Keratinocyte (primary cell): ENCODE measurements at regions not wholly inside any gene's neighbourhood (a gene's known extent, or its start where the extent isn't known, plus 50 kb on each side); places are given as distances from the start of the nearest gene placed in this dataset.

ENCODE experiments used
- DNase-seq: peaks from one replicate; pipeline ENCODE4 v3.0.0-alpha.2; 2011; ENCODE audit warnings: low read depth, missing footprints, low spot score
- FAIRE-seq: peaks from 2 replicates; lab custom pipeline; 2011; peaks lifted over from hg19 to GRCh38; lab: Jason Lieb, UNC
- H2AFZ ChIP-seq: 2 replicates; pipeline ENCODE4 v1.6.0; 2012; ENCODE audit warnings: low read length, control low read depth, inconsistent platforms; ENCODE audit not compliant: control insufficient read depth
- H3K27ac ChIP-seq: 2 replicates; pipeline ENCODE4 v1.5.1; 2011; ENCODE audit warnings: low read length; ENCODE audit not compliant: control insufficient read depth, insufficient read depth
- H3K27me3 ChIP-seq: 3 replicates; pipeline ENCODE4 v1.6.0; 2011; ENCODE audit warnings: low read length; ENCODE audit not compliant: control insufficient read depth, insufficient read depth; ENCODE audit errors: extremely low read depth
- H3K36me3 ChIP-seq, 2 experiments: 2 replicates in 1 of 2; 3 replicates in 1 of 2; pipeline ENCODE4 v1.5.1; 2011; ENCODE audit warnings: low read length in 2 of 2, mild to moderate bottlenecking in 1 of 2; ENCODE audit not compliant: control insufficient read depth in 2 of 2, insufficient read depth in 2 of 2; ENCODE audit errors: extremely low read depth in 1 of 2
- H3K4me1 ChIP-seq: 3 replicates; pipeline ENCODE4 v1.5.1; 2011; ENCODE audit warnings: low read length; ENCODE audit not compliant: control insufficient read depth, insufficient read depth; ENCODE audit errors: extremely low read depth
- H3K4me2 ChIP-seq: 3 replicates; pipeline ENCODE4 v1.6.0; 2011; ENCODE audit warnings: low read depth, low read length; ENCODE audit not compliant: control insufficient read depth, insufficient read depth; ENCODE audit errors: extremely low read depth
- H3K4me3 ChIP-seq, 3 experiments: fragments of 200-600 bp in 1 of 3; sonication (generic) in 1 of 3; 2 replicates in 2 of 3; 3 replicates in 1 of 3; pipeline ENCODE4 v1.5.1; 2011 to 2016; ENCODE audit warnings: low read length in 3 of 3, mild to moderate bottlenecking in 3 of 3, control low read depth in 2 of 3, inconsistent platforms in 1 of 3, low read depth in 1 of 3, mixed read lengths in 1 of 3, mixed run types in 1 of 3, moderate library complexity in 1 of 3; ENCODE audit not compliant: control insufficient read depth in 2 of 3, insufficient read depth in 2 of 3; ENCODE audit errors: extremely low read depth in 1 of 3
- H3K79me2 ChIP-seq: 2 replicates; pipeline ENCODE4 v1.6.0; 2012; ENCODE audit warnings: low read length; ENCODE audit not compliant: control insufficient read depth, insufficient read depth
- H3K9ac ChIP-seq: 3 replicates; pipeline ENCODE4 v1.6.0; 2011; ENCODE audit warnings: low read length; ENCODE audit not compliant: control insufficient read depth, insufficient read depth; ENCODE audit errors: extremely low read depth
- H3K9me1 ChIP-seq: 3 replicates; pipeline ENCODE4 v1.6.0; 2011; ENCODE audit warnings: low read length; ENCODE audit not compliant: control insufficient read depth, insufficient read depth; ENCODE audit errors: extremely low read depth
- H3K9me3 ChIP-seq: 2 replicates; pipeline ENCODE4 v1.5.1; 2012; ENCODE audit warnings: low read depth, low read length; ENCODE audit not compliant: control insufficient read depth
- H4K20me1 ChIP-seq: 3 replicates; pipeline ENCODE4 v1.6.0; 2011; ENCODE audit warnings: low read length; ENCODE audit not compliant: control insufficient read depth, insufficient read depth; ENCODE audit errors: extremely low read depth
- CTCF ChIP-seq, 3 experiments: IDR thresholded peaks in 1 of 3; conservative IDR thresholded peaks in 1 of 3; optimal IDR thresholded peaks in 1 of 3; 2 replicates in 2 of 3; 3 replicates in 1 of 3; pipeline versions ENCODE3 to v1.5.1; 2011; ENCODE audit warnings: low read length in 3 of 3, mild to moderate bottlenecking in 3 of 3, moderate library complexity in 2 of 3, control low read depth in 1 of 3, inconsistent platforms in 1 of 3; ENCODE audit not compliant: insufficient read depth in 2 of 3; ENCODE audit errors: extremely low read depth in 1 of 3
- EZH2 ChIP-seq: IDR thresholded peaks from one replicate; pipeline ENCODE4 v1.6.1; 2012; ENCODE audit warnings: inconsistent platforms, mild to moderate bottlenecking, low read length, moderate library complexity
- dilution Hi-C: fragments of 300-500 bp; cut with MboI; formaldehyde crosslinking; loops from one replicate; pipeline ENCODE4 v1.7.0; 2020; ENCODE audit warnings: low sequenced_read_pairs; ENCODE audit not compliant: extremely low pct_ligation_motif_present

GRCh38 chr21:22056904-22057303 is 1058.7 kb downstream of the NCAM2 start:
- Histone ChIP-seq H2AFZ (no peak overlapping the region), H3K9ac (no peak overlapping the region), H4K20me1 (no peaks in the 10 kb centered on the region), H3K4me1 (no peaks in the 10 kb centered on the region), H3K9me1 (no peaks in the 10 kb centered on the region), H3K9me3 (no peaks in the 10 kb centered on the region), H3K27me3 (no peaks in the 10 kb centered on the region), H3K36me3 (no peaks in the 10 kb centered on the region), H3K4me2 (no peak overlapping the region), H3K79me2 (no peaks in the 10 kb centered on the region), H3K27ac (no peak overlapping the region), H3K4me3 (no peak overlapping the region)
- FAIRE-seq (no peak), DNase-seq (no peak)
- dilution Hi-C loops: no loop called here
- TF ChIP-seq CTCF (optimal IDR thresholded peaks at IDR 0.05 in 1 of 3, IDR thresholded peaks at IDR 0.05 in 1 of 3, conservative IDR thresholded peaks at IDR 0.05 in 1 of 3; ENCODE audit: extremely low read depth in 1 of 3, insufficient read depth in 2 of 3, low read length in 3 of 3) (no peak), EZH2 (no peak)

GRCh38 chr21:22062472-22063139 is 1064.4 kb downstream of the NCAM2 start:
- H3K9ac ChIP-seq: no peak overlapping the region
- H3K4me1 ChIP-seq: no peaks in the 10 kb centered on the region
- TF ChIP-seq CTCF (optimal IDR thresholded peaks at IDR 0.05 in 1 of 3, IDR thresholded peaks at IDR 0.05 in 1 of 3, conservative IDR thresholded peaks at IDR 0.05 in 1 of 3; ENCODE audit: extremely low read depth in 1 of 3, insufficient read depth in 2 of 3, low read length in 3 of 3) (no peak), EZH2 (no peak)
- H3K79me2 ChIP-seq: no peaks in the 10 kb centered on the region
- H3K4me2 ChIP-seq: no peak overlapping the region
- FAIRE-seq (no peak), DNase-seq (no peak)
- H3K9me1 ChIP-seq: no peaks in the 10 kb centered on the region
- no peaks in the 10 kb centered on the region for H3K36me3 ChIP-seq
- H3K4me3 ChIP-seq: no peak overlapping the region
- H2AFZ ChIP-seq: no peak overlapping the region
- H3K27ac ChIP-seq: no peak overlapping the region
- dilution Hi-C loops: no loop called here
- H4K20me1 ChIP-seq: no peaks in the 10 kb centered on the region
- H3K9me3 ChIP-seq: no peaks in the 10 kb centered on the region
- no peaks in the 10 kb centered on the region for H3K27me3 ChIP-seq
